Glomerular visceral epithelial cell (primary cell): ENCODE measurements at regions not wholly inside any gene's neighbourhood (a gene's known extent, or its start where the extent isn't known, plus 50 kb on each side); places are given as distances from the start of the nearest gene placed in this dataset.
"Not testable (repeated sequence)": the region's sequence is repeated elsewhere in the genome, so short reads cannot be mapped to it uniquely, and the experiment has no call there.

Source experiments
- DNase-seq: peaks from one replicate; pipeline ENCODE4 v3.0.0-alpha.2; 2016; ENCODE audit errors: extremely low spot score

DNA sequence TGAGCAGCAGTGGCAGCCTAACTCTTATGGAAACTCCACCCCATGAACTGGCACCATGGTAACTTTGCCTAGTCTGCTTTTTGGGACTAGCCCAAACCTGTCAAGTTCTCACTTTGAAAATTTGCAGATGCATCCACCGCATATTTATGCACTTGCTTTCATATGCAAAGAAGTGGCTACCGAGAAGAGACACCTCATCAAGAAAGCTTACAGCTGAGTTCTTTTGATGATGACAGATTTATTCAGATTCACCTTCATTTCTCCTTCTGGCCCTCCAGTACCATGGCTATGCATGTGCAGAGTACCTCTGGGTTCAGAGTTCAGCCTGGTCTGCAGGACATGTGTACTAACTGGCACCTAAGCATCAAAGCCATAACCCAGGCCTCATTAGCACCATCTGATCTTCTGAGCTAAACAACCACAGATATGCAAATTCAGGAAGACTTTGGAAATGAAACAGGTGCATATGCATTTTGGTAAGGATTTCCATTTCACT lies 154.3 kb upstream of the TENT5A start:
- no peak for DNase-seq

DNA sequence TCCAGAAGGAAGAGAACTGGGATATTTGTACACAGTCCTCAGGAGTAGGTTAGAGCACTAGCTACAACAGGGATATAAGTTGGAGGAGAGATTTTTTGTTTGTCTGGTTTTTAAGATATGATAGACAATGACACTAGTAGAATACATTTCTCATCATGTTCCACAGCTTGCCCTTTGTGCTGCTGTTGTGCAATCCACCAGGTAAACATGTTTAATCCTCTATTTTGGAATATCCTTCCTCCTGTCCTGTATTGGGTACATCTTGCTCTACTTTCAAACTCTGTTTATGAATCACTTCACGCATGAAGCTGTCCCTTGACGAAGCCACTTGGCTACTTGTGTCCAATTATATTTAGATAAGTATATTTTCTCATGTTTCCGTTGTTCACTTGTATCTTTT lies 153.6 kb upstream of the TENT5A start:
- no peak for DNase-seq

DNA sequence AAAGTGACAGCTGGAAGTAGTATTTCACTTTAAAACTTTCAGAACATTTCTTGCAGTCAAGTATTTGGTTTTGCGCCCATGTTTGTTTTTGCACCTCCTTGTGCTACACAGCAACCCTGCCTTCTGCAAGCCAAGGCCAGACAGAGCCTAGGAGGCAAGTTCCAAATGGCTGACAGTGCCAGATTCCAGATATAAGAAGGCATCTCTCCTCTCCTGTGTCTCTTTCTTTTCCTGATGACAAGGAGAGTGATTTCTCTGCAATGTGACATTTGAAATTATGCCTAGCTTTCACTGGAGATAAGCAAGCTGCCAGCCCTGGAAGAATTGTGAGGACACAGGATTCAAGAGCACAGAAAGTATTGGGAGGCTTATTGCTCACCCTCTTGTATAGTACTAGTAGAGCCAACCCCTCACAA lies 149.1 kb upstream of the TENT5A start:
- no peak for DNase-seq

DNA sequence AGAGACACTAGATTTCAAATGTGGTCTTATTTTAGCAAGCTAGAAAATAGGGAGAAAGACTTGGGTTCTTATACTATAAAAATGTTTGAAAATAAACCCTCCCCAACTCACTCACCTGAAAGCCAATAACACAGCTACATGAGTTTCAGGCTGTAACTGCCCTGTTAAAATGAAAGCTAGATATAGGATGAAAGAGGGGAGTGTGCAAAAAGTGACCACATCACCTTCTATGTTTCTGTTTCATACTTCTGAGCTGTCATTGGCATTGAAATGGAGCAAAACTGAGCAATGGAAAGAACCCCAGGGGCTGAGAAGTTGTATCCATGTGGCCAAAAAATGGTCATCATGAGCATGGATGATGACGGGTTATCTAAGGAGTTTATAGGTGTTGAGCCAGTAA lies 148.1 kb upstream of the TENT5A start:
- no peak for DNase-seq

DNA sequence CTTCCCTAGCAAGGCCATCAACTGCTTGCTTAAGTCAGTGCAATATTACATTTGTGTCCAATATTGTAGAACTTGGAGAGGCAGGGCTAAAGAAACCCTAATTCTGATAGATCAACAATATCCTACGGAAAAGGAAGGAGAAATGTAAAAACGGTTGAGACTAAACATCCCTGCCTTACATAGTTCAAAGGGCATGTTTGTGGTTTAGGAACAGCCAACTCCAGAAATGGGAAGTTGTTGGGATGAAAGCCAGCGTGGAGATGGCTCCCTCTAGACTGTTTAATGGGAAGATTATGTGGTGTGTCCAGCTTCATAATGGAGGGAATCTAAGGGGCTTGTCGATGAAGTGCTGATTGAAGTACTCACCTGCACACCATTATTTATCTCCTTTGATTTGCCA lies 145.3 kb upstream of the TENT5A start:
- DNase-seq = no peak

DNA sequence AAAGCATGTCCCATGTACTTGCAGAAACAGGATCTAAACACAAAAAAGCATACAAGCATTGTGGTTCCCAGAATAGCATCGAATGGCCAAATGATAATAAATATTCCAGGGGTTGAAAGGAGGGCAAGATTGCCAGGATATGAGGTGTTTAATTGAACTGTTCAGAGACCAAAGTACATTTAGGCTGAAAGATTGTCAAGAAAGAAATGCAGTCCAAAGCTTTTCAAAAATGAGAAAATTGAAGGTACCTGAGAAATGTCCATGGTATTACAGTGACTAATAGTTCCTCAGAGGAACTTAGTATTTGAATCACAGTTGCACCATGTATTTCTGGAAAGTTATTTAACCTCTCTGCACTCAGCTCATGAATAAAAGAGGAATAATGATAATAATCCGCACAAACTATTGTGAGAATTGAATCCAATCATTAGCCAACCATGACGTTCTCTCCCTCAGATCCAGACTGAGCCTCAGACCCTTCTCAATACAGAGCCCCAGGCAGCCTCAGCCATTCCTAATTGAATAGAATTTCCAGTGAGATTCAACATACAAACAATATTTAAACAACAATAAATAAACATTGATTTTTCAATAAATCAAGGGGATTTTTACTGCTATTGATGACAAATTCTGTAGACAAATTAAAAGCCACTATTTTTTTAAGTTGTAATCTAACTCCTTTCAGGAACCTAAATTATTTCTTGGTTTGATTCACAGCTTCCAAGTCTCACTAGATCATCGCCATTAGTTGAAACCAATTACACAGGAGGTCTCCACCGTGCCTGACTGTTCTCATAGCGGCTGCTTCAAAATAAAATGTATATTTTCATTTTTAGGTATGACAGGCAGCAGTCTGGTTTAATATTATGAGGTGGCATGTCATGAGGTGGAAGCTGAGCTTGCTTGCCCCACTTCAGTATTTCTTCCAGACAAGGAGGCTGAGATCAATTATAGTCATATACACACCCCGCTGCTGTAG lies 144.3 kb upstream of the TENT5A start:
- no peak for DNase-seq

DNA sequence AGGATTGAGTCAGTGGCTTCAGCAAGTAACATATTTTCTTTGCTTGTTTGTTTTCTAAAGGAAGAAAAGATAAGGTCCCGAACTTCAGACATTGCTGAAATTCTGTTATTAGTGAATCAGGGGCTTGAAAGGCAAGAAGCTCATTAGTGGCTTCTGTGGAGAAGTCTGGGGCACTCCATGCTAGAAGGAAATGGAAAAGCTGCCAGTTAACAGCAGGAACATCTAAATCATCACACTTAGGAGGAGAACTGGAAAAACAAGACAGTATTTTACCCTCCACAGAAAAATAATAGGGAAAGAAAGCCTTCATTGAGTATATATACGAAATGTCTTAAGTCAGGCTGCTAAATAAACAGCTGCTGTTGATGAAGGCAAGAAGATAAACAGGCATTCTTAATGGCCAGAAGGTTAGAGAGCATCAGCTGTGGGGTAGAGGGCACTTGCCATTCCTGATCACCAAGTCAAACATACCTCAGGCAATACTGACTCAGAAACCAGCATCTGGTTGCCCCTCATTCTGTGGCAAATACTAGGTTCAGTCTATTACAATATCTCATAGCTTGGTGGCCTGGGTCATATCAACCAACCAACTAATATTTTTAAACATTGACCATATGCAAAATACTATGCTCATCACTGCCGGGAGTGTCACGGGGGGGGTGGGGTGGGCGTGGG lies 143.2 kb upstream of the TENT5A start:
- DNase-seq = peak; percentile 25

DNA sequence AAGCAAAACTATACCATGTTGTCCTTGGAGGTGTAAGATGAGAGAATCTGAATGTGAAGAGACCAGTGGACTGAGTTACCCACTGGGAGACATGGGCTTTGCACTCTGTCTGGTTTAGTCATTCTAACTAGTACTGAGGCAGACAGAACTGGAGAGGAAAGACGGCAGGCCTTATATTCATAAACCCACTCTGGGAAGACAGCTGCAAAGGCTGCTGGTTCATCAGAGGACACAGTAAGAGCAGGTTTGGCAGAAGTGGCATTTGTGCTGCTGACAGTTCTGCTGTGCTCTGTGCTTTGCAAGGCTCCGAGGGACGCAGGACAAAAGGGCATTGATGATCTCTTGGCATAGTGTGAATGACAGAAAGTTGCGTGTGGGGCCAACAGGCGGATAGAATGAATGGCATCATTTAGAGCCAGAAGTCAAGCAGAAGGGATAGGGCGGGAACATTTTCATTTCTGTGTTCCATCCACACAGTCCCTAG lies 142.3 kb upstream of the TENT5A start:
- DNase-seq = no peak

DNA sequence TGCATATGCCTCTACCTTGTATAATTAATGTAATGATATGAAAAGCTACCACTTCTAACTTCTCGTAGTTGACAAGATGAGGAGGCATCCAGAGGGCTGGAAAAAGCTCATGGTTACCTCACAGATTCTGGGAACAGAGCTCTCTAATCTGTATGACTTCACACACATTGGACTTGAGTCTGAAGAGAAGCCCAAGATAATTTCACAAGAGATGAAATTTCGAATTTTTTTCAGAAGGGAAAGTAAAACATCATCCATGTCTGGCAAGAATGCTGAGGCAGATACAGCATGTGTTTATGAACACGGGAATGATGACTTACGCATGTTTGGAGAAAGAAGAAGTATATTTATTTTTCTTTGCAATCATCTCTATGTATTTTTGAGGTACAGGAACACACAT lies 141.8 kb upstream of the TENT5A start:
- DNase-seq = no peak

DNA sequence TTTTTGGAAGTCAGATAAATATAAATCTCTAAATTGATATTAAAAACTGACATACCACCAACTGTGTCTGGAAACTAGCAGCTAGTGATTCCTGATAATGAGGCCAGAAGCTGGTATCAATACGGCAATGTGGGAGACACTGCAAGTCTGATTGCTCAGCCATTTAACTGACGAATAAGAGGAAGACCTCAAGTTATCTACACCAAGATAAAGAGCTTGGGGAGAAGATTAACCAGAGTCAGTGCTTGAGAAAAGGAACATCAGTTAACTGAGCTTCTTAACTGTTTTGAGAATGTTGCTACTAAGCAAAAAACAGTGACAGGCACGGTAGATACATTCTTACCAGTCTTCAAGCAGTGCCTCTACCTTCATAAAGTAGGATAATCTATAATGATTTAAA lies 140.4 kb upstream of the TENT5A start:
- no peak for DNase-seq

DNA sequence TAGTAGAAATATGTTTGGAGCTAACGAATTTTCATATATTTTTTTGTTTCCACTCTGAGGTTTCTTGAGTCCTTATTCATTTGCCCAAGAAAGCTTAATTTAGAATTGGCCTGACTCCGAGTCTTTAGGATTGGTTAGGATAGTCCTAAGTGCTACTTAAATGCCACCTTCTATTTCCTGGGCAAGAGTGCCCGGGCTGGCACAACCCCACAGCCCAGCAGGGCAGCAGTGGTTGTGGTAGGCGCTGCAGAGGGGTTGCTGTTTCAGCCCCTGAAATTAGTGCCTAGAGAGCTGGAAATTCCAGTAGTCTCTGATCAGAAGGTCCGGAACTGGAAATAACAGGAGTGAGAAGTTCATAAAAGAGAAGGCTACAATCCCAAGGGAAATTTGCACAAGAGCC lies 139.4 kb upstream of the TENT5A start:
- no peak for DNase-seq

DNA sequence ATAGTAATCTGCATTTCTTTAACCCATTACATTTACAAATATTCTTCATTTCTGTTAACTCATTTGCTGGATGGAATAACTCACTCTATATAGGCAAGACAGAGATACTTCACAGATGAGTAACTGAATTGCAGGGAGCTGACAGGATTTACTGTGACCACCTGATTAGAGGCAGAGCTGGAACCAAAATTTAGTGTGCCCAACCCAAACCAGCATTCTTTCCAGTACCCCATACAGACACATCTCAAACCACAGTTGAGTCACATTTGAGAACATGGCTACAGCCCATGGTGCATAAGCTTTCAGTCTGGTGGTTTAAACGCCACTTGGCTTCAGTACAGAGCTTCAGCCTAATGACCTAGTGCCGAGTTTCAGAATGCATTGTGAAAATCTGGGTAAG lies 138.4 kb upstream of the TENT5A start:
- DNase-seq = peak; percentile 89

DNA sequence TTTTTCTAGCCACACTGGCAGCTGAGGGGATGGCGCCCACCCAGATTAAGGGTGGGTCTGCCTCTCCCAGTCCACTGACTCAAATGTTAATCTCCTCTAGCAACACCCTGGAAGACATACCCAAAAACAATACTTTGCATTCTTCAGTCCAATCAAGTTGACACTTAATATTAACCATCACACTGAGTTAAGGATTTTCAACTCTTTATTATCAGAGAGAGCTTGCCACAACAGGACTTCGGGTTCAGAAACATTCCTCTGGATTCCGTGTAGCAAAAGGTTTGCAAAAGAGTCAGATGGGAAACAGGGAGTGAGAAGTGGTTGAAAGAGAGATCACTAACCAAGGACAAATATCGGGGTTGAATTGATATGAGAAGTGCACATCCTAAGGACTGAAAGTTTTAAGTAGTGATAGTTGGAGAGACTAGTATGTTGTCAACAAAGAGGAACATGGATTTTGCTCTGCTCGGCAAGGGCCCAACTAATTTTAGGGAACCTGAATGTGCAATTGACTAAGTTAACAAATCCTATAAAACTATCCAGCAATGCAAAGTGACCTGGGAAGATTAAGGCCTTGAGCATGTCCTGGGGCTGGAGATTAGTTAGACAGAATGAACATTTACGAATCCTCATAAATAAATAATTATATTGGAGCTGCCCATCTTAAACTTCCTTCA lies 137.0 kb upstream of the TENT5A start:
- no peak for DNase-seq

DNA sequence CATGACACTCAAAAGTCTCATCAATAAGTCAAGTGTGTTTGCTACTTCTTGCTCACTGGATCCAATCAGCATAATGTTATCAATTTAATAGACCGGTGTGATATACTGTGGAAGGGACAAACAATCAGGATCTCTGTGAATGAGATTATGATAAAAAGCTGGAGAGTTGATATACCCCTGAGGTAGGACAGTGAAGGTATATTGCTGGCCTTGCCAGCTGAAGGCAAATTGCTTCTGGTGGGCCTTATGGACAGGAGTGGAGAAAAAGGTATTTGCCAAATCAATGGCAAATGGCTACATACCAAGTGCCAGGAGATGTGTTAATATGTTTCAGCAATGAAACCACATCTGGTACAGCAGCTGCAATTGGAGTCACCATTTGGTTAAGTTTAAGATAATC lies 134.4 kb upstream of the TENT5A start:
- DNase-seq = not testable (repeated sequence)

DNA sequence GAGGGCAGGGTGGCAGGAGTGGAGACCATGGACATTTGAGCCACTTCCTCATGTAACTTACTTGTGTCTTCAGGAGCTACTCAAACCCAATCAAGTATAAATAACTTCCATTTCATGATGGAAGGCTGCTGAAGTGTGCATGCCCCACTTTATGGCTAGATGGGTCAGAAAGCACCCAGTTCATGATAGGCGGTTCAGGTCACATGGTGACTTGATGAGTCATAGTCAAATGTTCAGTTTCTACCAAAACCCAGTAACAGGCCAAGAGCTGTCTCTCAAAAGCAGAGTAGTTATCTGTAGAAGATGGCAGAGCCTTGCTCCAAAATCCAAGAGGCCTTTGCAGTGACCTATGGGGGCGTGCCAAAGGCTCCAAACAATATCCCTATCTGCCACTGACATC lies 133.7 kb upstream of the TENT5A start:
- DNase-seq = no peak

DNA sequence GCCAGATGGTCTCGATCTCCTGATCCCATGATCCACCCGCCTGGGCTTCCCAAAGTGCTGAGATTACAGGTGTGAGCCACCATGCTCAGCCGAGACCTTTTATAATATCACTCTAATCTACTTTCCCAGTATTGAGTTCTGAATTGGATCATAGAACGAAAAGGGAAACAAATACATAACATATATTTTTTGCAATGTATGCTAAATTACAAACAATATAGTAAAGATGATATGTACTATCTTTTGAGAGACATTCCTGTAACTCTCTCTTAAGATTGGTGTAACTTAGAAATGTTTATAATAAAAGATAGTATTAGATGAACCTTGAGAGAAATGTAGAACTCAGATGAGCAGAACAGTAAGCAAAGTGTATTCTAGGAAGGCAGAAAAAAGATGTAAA lies 129.2 kb upstream of the TENT5A start:
- no peak for DNase-seq

DNA sequence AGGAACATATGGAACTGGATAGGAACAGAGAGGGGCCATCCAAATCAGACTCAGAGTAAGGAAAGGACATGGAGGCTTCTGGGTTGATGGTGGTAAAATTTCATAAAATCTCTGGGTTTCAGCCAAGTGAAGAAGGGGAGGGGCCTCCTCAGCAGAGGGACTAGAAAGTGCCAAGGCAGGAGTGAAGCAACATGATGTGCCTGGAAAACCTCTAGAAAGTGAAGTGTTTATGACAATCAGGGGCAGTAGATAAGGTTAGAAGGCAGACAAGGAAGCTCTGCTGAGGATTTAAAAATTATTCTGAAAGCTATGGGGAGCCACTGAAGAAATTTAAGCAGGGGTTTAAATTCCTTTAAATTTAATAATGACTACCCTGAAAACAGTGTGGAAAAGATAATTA lies 126.0 kb upstream of the TENT5A start:
- no peak for DNase-seq

DNA sequence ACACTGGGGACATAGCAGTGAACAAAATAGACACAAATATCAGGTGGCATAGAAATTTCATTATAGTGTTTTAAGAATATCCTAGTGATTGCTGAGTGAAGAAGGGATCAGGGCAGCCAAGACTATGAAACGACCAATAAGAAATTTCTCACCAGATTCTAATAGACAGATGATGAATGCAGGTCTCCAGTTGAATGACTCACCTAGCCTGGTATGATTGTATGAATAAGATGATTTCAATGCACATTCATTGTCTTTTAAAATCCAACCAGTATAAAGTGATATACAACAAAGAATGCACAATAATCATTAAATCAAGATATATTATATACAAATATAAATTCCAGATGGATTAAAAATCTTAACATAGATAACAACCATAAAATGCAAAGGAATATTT lies 124.5 kb upstream of the TENT5A start:
- no peak for DNase-seq

DNA sequence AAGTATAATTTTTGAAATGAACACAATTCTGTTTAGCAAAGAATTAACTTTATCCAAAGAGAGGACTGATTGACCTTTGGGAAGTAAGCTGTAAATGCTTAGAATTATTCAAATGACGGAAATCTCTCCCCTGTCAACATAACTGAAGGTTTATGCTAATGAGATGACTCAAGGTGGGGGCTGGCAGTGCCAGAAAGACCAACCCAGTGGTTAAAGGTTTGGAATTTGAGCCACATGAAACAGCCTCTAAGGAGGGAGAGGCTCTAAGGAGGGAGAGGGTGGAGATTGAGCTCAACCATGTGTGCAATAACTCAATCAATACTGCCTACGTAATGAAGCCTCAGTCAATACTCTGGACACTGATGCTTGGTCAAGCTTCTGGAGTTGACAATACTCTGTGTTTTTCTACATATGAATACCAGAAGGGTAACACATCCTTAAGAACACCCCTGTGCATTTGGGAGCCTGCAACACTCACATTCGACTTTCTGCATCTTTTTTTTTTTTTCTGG lies 123.4 kb upstream of the TENT5A start:
- no peak for DNase-seq

DNA sequence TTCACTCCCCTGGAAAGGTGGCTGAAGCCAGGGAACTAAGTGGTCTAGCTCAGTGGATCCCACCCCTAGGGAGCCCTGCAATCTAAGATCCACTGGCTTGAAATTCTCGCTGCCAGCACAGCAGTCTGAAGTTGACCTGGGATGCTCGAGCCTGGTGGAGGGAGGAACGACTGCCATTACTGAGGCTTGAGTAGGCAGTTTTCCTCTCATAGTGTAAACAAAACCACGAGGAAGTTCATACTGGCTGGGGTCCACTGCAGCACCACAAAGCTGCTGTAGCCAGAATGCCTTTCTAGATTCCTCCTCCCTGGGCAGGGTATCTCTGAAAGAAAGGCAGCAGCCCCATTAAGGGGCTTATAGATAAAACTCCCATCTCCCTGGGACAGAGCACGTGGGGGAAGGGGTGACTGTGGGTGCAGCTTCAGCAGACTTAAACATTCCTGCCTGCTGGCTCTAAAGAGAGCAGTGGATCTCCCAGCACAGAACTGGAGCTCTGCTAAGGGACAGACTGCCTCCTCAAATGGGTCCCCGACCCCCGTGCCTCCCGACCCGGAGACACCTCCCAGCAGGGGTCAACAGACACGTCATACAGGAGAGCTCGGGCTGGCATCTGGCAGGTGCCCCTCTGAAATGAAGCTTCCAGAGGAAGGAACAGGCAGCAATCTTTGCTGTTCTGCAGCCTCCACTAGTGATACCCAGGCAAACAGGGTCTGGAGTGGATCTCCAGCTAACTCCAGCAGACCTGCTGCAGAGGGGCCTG lies 117.4 kb upstream of the TENT5A start:
- not testable (repeated sequence) for DNase-seq

DNA sequence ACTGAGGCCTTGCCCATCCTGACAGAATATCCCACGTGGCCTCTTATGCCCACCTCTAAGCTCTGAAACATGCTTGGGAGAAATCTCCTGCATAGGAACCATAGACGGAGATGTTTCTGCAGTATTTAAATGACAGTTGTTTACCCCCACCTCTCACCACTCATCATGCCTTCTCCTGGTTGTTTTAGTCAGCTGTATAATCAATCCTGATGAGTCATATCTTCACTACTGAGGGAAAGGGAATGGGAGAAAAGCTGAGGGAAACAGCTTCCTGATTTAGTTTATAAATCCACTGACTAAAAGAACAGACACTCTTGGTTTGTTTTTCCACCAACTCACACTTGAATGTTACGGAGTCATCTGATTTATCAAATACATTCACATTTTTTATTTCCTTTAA lies 113.2 kb upstream of the TENT5A start:
- DNase-seq = peak; percentile 29
